COR-L47 (cell line): ENCODE measurements at regions not wholly inside any gene's neighbourhood (a gene's known extent, or its start where the extent isn't known, plus 50 kb on each side); places are given as distances from the start of the nearest gene placed in this dataset.

Experiments
- DNase-seq: peaks from one replicate; lab custom pipeline; 2025; lab: John Stamatoyannopoulos, UW

DNA sequence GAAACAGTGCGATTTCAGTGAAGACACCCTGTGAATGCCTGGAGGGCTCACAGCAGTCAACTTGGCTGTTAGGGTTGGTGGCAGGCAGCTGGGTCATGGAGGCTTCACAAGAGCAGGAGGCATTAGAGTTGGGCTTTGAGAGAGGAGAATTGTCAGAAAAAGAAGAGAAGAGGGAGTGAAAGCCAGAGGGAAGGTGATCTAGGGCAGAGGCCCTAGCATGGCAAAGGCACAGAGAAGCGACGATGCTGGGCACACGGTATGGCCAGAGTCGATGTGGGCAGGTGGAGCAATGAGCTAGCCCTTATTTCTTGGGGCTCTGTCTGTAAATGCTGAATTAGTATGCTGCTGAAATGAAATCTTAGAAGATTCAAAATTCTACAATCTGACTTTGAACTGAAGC, 52.6 kb upstream of the OLFM4 start:
- DNase-seq = no peak

DNA sequence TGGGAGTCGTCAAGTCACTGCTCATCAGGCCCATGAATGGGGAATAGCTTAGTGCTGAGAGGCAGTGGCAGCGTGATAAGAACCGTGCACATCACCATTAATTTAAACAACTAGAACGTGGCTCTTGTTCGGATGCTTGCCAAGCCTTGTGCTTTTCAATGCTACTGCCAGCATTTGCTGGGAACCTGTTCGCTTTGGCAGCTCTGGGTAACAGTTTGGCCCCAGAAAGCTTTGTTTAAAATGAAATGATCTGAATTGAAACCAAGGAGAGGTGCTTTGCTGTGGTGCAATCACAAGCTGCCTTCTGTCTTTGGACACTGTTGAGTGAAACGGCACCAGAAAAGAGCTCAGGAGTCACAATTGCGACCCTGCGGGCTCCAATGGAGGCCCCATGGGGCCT, 53.5 kb upstream of the OLFM4 start:
- DNase-seq = no peak

DNA sequence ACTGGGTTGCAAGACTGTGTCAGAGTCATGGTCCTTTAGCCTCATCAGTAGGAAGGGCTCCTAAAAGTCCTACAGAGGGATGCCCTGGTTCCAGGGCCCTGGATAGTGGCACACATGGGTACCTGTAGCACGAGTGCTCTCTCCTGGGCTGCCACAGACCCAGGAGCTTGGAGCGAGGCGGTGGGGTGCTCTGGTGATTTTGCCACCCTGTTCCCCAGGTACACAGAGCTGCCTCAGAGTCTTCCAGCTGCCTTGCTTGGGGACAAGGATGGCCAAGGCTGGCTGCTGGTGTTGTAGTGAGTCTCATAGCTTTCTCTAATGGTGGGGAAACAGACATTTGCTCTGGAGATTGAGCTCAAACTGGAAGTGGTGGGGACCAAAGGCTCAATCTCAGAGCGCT, 53.9 kb upstream of the OLFM4 start:
- no peak for DNase-seq

DNA sequence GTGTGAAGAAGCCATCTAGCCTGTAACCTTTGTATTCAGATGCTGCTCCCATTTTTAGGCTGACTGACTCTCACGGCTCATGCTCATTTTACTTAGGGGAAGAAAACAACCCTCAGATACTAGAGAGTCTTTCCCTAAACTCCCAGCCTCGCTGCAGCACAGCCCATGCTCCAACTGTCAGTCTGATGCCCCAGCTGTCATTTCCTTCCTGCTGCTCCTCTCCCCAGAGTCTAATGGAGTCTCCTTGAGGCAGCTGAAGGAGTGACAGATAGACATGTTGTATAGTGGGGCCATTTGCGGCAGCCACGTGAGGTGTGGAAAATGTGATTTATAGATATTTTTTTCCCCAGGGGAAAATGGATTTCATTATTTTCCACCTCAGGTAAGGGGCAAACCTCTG, 59.2 kb upstream of the OLFM4 start:
- no peak for DNase-seq

DNA sequence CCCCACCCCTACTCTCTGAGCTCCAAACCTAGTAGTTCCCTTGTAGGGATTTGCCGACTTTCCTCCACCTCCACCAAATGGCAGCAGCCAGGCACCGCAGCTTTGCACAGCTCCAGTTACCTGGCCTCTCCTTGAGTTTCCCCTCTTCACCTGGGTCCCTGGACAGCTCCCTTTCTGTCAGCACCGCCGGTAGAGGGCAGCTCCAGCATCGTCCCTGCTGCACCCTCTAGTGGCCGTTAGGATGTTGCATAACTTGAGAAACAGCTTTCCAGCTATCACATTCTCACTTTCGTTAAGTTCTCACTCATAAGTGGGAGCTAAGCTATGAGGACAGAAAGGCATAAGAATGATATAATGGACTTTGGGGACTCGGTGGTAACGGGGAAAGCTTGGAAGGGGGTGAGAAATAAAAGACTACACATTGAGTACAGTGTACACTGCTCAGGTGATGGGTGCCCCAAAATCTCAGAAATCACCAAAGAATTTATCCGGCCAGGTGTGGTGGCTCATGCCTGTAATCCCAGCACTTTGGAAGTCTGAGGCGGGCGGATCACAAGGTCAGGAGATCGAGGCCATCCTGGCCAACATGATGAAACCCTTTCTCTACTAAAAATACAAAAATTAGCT, 60.4 kb upstream of the OLFM4 start:
- DNase-seq = peak; percentile 87

DNA sequence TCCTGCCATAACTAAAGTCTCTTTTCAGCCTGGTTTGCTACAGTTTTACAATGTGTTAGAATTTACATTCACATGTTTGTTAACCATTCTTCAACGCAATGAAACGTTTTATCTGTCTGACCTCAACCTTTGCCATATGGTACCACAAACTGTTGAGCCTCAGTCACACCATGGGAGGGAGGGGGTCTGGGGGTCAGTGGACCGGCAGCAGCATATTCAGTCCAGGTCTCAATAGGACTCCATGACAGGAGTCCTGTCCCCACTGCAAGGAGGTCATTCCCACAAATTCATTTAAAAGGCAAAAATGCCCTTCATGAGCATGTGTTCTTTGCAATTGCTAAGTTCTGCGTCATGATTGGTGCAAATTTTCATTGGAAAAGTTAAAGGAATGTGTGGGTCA, 66.6 kb upstream of the OLFM4 start:
- DNase-seq = no peak

DNA sequence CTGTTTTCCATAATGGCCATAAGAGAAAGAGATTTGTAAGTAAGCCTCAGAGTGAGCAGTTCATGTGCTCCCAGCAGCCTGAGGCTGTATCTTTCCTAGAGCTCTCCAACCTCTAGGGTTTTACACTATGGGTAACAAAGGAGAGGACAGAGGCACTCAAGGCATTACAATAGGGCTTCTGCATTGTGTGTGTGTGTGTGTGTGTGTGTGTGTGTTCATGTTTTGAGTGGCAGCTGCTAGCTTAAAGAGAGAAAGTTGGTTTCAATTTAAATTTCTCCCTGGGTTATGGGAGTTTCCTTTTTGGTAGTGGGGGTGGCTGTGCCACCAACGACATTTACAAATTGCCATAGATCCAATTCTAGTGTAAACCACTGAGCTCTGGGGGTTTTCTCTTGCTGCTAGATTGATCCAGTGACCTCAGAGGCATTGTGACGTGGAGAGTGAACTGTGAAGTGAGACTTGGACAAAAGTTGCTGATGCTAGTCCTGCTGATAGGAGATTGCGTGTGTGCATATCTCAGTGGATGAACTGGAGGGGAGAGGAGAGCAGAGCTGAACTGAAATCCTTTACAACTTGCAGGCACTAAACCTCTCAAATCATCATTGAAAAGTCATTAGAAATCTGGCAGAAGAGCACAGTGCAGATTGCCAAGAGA, 67.2 kb upstream of the OLFM4 start:
- DNase-seq = no peak

DNA sequence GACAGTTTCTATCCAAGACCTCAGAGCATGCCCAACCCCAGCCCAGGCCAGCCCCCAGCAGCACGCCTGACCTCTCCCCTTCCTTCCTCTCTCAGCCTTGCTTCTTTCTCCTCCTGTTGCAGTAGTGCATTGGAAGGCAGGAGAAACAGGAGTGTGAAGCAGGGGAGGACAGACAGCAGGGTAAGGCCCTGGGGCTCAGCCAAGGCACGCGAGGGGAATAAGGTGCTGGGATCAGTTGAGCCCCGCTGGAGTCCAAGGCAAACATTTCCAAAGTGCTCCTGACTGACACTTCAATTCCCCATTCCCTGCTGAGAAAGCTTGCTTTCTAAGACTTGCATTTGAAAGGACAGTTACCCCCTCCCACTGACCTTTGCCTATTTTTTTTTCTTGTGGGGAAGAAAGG, 73.1 kb upstream of the OLFM4 start:
- DNase-seq = no peak

DNA sequence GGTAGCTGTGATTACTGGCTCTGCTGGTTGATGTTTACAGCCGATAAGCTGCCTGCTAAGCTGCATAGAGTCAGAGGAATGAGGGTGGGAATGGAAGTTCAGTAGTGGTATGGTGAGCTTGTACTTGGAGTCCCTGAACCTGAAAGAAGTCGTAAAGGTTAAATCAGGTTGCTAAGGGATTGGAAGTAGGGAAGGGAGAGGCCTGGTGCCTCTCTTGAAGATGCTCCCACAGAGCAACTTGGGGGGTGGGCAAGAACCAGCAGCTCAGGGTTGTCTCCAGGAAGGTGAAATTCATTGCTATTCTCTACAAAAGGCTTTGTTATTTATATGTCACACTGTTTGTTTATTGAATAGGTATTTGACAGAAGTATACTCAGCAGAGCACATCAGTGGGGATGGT, 73.8 kb upstream of the OLFM4 start:
- no peak for DNase-seq

DNA sequence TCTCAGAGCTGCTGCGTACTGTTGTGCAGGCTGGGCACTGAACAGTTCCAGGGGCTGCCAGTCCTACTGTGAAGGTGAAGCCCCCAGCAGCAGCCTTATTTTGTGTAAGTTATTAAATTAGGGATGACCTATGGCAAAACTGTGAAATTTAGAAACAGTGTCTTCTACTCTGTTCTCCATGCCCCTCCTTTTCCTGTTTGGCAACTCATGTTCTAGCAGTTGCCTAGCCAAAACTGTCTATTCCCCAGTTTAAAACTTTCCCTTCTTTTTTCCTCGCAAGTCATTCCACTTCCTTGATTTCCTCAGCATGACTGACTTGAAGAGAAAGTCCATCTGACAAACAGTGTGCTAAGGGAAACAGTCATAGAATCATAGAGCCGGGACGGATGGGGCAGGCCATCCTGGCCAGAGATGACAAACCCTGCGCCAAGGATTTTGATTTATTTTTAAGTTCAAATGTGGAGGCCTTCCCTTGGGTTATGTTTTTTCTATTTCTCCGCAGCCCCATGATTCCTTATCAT, 78.1 kb upstream of the OLFM4 start:
- no peak for DNase-seq

DNA sequence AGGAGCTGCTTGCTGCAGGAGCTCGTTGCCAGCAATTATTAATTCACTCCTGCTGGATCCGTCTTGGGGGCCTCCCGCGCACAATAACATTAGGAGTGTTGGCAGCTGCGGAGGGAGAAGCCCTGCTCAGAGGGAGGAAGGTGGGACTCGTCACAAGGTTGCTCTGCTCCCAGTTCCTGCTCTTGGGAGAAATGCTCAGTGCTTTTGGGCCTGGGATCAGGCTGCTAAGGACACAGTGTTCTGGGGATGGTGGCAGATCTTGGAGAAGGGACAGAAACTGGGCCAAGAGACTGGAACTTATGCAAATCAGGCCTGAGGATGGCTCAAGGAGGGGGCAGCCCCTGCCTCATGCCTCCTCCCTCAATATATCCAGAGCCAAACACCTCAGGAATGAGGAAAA, 78.9 kb upstream of the OLFM4 start:
- DNase-seq = no peak

DNA sequence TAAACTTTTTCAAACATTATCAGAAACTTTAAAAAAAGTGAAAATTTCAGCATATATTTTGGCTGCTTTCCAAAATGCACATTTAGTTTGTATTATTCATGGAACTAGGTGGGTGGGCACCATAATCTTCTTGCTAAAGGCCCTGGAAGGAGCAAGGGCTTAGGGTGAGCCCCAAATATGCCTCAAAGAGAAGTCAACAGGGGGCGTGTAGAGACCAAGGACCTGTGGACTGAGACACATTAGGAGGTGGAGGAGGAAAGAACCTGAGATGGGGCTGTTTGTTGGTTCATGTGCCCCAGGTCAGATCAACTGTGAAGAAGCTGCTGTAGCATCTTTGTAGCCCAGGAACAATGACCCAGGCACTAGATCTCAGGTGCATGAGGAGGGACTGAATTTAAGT, 79.6 kb upstream of the OLFM4 start:
- DNase-seq = no peak

DNA sequence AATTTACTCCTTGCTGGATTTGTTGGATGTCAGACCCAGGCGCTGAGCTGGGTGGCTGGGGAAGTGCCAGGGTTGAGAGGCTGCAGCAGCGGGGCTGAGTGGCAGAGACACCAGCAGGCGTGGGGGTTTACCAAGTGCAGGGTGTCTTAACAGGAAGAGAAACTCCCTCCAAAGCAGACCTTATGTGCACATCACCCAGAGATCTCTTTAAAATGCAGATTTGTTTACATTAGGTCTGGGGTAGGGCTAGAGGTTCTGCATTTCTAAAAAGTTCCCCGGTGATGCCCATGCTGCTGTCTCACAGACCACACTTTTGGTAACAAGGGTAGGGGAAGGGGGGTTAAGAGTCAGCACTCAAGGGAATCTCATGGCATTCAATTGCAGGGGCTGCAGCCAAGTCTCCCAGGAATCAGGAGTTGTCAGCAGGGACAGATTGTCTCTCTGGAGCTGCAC, 80.7 kb upstream of the OLFM4 start:
- no peak for DNase-seq

DNA sequence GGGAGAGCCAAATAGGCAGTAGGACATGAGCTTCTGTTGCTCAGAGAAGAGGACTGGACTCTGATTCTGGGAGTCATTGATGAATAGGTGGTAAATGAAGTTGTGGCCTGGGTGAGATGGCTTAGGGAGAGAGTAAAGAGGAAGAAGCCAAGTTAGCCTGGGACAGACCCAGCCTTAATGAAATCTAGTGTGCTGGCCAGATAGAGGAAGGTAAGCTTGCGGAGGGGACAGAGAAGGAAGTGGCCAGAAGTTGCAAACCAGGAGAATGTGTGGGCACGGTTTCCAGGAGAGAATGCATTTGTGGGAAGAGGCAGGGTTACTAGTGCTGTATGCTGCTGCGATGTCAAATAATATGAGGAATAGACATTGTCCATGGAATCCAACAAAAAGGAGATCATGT, 83.3 kb upstream of the OLFM4 start:
- DNase-seq = no peak

DNA sequence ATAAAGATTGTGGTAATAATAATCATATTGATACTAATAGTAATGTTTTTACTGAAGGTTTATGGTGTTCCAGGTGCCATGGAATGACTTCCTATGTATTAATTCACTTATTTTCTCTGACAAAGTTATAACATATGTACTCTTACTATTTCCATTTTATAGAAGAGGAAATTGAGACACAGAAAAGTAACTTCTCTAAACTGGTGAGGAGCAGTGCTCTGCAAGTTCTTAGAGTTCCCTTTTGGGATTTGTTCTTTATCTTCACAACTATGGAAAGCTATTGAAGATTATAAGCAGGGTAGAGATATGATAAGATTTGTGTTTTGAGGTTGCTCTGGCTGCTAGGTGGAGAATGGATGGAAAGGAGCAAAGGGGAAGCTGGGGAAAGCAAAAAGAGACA, 83.9 kb upstream of the OLFM4 start:
- DNase-seq = no peak

DNA sequence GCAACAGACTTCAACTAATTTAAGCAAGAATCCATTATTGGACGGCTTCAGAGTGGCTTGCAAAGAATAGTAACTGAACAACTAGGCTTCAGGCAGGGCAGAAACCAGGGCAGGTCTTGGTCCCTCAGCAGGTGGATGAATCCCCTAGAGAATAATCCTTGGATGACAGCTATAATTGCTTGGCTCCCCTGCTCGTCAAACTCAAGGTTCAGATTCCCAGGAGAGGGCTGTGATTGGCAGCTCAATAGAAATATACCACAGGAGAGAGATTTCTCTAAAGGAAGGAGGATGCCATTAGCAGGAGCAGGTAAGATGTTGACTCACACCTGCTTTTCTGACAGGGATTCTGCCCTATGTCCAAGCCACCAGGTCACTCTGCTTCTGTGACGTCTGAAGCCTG, 89.6 kb upstream of the PCDH8 start:
- DNase-seq = no peak

DNA sequence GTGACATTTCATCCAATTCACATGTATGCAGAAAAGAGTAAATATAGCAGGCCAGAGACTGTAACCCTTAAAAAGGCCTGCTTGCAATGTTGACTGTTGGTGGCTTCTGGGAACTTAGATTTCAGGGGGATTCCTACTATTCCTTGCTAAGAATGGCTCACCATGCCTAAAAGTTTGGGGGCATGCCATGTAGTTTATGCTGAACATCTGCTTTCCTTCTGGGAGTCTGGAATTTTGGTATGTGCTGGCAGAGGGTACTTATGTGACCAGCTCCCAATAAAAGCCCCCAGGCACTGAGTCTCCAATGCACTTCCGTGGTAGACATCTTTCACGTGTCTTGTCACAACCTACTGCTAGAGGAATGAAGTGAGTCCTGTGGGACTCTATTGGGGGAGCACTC, 88.4 kb upstream of the PCDH8 start:
- no peak for DNase-seq

DNA sequence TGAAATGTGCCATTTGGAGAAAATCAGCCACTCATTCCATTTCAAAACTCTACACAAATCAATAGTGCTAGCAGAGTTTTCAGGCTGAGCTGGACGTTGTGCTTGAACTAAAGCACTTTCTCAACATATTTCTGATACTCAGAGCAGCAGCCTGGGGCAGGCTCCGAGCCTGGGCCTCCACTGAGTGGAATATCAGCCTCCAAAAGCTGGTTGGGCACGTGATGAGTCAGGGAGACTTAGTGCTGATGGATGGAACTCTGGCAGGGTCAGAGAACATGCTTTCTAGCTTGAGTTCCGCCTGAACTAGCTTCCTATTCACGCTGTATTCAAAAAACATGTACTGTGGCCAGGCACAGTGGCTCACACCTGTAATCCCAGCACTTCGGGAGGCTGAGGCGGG, 85.8 kb upstream of the PCDH8 start:
- DNase-seq = no peak

DNA sequence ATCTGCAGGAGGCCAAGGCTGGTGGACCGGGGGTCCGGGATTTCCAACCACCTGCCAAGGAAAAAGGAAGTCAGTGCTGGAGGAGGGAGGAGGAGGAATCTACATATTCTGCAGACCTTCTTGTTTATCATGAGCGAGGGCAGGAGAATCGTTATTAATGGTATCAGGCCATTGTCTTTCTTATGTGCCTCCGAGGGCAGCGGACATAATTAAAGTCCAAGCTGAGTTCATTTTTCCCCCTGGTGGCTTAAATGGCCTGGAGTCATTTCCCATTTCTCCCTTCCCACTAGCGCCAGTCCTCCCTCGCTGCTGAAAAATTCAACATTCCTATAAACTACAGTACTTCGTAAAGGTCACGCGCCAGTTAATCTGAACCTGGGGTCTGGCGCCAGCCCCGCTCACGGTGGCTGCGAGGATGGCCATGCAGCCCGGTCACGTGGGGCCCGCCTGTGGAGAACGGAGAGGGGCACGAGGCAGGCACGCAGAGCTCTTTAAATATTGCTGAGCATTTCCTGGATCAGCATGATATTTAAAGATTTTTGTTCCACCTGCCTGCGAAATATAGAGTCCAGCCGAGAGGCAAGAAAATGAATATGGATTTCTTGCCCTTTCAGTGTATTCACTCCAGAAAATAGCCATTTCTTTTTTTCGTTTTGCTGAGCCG, 85.2 kb upstream of the PCDH8 start:
- no peak for DNase-seq

DNA sequence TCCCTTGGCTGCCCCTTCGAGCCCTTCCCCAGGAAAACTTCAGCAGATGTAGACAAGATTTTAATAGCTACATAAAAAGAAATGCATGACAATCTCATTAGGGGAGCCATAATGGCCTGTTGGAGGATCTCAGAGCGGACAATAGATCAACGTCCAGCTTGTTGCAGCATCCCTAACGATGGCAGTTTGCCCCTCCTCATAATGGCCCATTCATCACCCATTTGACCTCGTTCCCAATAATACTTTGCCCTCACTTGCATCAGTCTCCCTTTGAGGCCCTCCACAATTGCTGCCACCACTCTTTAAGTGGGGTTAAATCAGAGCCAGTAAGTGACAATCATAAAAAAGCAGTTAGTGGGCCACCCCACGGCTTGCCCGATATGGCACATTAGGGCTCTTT, 84.7 kb upstream of the PCDH8 start:
- no peak for DNase-seq

DNA sequence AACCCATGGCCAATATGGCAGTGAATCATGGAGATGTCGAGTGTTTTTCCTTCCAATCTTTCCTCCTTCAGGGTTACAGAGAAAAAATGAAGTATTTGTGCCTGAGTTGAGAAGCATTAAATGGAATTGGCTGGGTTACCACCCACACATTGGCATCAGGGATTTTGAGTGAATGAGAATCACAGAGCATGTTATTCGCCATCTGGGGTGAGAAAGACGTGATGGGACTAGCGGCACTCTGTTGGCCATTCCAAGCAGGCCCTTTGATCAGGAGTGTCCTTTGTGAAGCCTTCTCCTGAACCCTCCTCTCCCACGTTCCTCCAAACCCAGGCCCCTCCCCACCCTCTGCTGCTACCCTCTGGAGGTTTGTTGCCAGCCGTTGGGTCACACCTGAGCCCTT, 84.2 kb upstream of the PCDH8 start:
- DNase-seq = no peak

DNA sequence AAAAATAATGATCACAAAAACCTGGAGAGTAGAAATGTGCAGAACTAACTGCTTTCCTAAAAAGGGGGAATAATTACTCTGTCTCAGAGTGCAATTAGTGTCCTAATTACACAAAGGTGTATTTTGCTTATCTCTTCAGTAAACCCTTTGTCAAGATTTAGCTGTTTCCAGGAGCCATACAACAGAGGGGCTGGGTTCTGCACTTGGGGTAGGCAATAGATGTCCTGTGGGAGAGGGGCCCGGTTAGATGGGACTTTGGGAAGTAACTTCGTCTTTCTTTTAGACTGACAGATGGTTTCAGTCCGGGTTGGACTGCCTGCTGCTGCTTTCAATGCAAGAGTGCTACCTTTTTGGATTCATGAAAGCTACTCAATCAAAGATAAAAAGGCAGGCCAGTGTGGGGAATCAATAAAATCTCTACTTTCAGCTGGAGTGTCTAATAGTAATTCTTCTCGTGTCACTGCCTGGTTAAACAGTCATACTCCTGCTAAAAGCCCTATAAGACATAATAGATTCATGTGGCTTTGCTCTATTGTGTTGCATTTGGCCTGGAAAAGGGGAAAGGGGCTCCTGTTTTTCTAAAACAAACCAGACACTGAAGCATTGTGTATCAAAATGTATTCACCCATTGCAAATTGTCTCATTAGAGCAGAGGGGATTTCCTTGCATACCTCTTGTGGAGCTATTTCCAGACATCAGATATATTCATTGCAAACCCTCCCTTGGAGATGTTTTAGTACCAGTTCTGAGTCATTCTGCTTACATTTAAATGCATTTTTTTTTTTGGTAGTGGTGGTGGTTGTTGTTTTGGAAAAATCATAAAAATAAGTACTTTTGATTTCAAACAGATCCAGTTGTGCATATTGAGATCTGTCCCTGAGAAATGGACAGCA, 83.3 kb upstream of the PCDH8 start:
- no peak for DNase-seq
